ENCODE measurements at regions not wholly inside any gene's neighbourhood (a gene's known extent, or its start where the extent isn't known, plus 50 kb on each side); places are given as distances from the start of the nearest gene placed in this dataset.

DNA sequence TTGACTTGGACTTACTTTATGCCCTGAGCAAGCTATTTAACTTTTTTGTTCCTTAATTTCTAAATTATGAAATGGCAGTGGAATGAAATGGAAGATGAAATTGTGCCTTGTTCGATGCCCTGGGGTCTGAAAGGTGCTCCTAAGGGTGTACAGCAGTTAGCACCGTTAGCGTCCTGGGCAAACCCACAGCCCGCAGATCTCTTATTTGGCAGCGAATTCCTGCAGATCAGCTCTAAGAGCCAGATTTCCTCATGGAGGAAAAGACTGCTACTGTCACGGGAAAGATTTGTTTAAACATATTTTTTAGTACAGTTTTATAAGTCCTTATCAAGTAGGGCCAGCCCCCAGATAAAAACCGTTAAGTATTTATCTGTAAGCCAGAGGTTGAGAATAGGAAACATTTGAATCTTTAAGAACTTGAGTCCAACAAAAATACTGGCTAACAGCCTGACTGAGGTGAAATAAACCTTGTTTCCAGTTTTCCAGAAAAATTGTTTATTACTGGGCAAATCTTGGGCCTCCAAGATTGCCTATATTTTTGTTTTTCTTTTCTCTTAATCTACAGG lies 216.5 kb upstream of the DMRT1 start:
- WGBS, 2 experiments (ENCODE audit: extremely low coverage in 2 of 2, insufficient read length in 1 of 2) = 61% methylated on average over 4 of the region's 7 CpGs; no CpG with 5 or more reads in 1 of the 2 experiments
- Histone ChIP-seq H4K91ac (ENCODE audit: insufficient read depth, low read depth, low read length) (no peak overlapping the region), H2BK120ac (ENCODE audit: low read depth, low read length) (no peak overlapping the region), H2AFZ (replicated peaks; ENCODE audit: low read length, poor library complexity) (no peak overlapping the region), H2BK20ac (ENCODE audit: low read depth, low read length) (no peak overlapping the region), H3K4me2 (ENCODE audit: low read depth, low read length) (no peak overlapping the region), H3K9ac (ENCODE audit: low read depth, low read length) (no peak overlapping the region), H3K4me1 (ENCODE audit: control insufficient read depth, insufficient read depth, low read length) (peaks cover 9% of the 10 kb centered on the region), H3K23ac (ENCODE audit: low read depth, low read length) (no peak overlapping the region), H3K14ac (replicated peaks; ENCODE audit: low read depth, low read length) (no peak overlapping the region), H4K20me1 (ENCODE audit: insufficient read depth, low read length) (no peaks in the 10 kb centered on the region), H3K27me3 (ENCODE audit: control insufficient read depth, insufficient read depth, low read length) (no peaks in the 10 kb centered on the region), H4K5ac (ENCODE audit: low read depth, low read length) (no peak overlapping the region), H3K36me3 (ENCODE audit: control insufficient read depth, insufficient read depth, low read length) (no peaks in the 10 kb centered on the region), H3K9me1 (ENCODE audit: insufficient read depth, low read length) (0 out of 2 replicates have a peak, but pooled peaks cover 2% of the 10 kb centered on the region), H3K18ac (ENCODE audit: low read depth, low read length) (no peak overlapping the region), H3K27ac (ENCODE audit: insufficient read depth, low read length) (no peak overlapping the region), H3K9me3 (ENCODE audit: control insufficient read depth, insufficient read depth, low read length) (no peaks in the 10 kb centered on the region), H3K79me1 (ENCODE audit: low read depth in 1 of 2, low read length in 2 of 2) (no peaks in the 10 kb centered on the region), H2AK5ac (ENCODE audit: low read depth, low read length) (no peak overlapping the region), H3K56ac (ENCODE audit: extremely low read depth, insufficient read depth, low read length) (no peak overlapping the region), H3K4me3 (ENCODE audit: insufficient read depth, low read depth, low read length) (no peak overlapping the region), H2BK15ac (ENCODE audit: low read depth, low read length) (peak overlapping the region; percentile 9; the same call in 1 of the 3 replicates), H3K4ac (ENCODE audit: low read depth, low read length) (no peak overlapping the region), H4K8ac (ENCODE audit: low read depth in 2 of 2, low read length in 2 of 2) (no peak overlapping the region), H2AK9ac (replicated peaks; ENCODE audit: low read depth, low read length, poor library complexity) (no peak overlapping the region), H2BK5ac (ENCODE audit: low read depth, low read length, poor library complexity, severe bottlenecking) (no peak overlapping the region)
- intact Hi-C loops (cut with micrococcal nuclease) (loop anchor here (5.0 kb wide), 1 partner anchor 42 kb away; no protein-coding TSS in a partner anchor), dilution Hi-C loops (cut with HindIII; ENCODE audit: low sequenced_read_pairs, unreplicated experiment) (no loop called here), in situ Hi-C loops (cut with MboI; ENCODE audit: low sequenced_read_pairs) (no loop called here)
- ChIA-PET POLR2A (ENCODE audit: unreplicated experiment) (no interaction called here), CTCF (no interaction called here)
- no peak for DNase-seq
- no TSS peak for BruUV-seq (replicated peaks)
- TF ChIP-seq CEBPB (IDR thresholded peaks at IDR 0.05; ENCODE audit: low read depth, low read length) (no peak), CHD1 (IDR thresholded peaks at IDR 0.05; ENCODE audit: low read depth, low read length) (no peak), POLR2A (IDR thresholded peaks at IDR 0.05; ENCODE audit: low read depth, low read length) (no peak), RCOR1 (IDR thresholded peaks at IDR 0.05; ENCODE audit: insufficient replicate concordance, low read length) (no peak), NFE2L2 (IDR thresholded peaks at IDR 0.05; ENCODE audit: low read depth, low read length) (no peak), MXI1 (IDR thresholded peaks at IDR 0.05; ENCODE audit: borderline replicate concordance, low read depth, low read length) (no peak), FOS (IDR thresholded peaks at IDR 0.05; ENCODE audit: low read depth, low read length) (no peak), BHLHE40 (IDR thresholded peaks at IDR 0.05; ENCODE audit: low read depth, low read length) (no peak), MAZ (IDR thresholded peaks at IDR 0.05; ENCODE audit: borderline replicate concordance, low read depth, low read length) (no peak), SMC3 (IDR thresholded peaks at IDR 0.05; ENCODE audit: low read depth, low read length) (no peak)
- TF ChIP-seq, protein P1, sequence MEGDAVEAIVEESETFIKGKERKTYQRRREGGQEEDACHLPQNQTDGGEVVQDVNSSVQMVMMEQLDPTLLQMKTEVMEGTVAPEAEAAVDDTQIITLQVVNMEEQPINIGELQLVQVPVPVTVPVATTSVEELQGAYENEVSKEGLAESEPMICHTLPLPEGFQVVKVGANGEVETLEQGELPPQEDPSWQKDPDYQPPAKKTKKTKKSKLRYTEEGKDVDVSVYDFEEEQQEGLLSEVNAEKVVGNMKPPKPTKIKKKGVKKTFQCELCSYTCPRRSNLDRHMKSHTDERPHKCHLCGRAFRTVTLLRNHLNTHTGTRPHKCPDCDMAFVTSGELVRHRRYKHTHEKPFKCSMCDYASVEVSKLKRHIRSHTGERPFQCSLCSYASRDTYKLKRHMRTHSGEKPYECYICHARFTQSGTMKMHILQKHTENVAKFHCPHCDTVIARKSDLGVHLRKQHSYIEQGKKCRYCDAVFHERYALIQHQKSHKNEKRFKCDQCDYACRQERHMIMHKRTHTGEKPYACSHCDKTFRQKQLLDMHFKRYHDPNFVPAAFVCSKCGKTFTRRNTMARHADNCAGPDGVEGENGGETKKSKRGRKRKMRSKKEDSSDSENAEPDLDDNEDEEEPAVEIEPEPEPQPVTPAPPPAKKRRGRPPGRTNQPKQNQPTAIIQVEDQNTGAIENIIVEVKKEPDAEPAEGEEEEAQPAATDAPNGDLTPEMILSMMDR (conservative IDR thresholded peaks at IDR 0.05; ENCODE audit: low read depth, low read length) = no peak
- TF ChIP-seq, protein P2, sequence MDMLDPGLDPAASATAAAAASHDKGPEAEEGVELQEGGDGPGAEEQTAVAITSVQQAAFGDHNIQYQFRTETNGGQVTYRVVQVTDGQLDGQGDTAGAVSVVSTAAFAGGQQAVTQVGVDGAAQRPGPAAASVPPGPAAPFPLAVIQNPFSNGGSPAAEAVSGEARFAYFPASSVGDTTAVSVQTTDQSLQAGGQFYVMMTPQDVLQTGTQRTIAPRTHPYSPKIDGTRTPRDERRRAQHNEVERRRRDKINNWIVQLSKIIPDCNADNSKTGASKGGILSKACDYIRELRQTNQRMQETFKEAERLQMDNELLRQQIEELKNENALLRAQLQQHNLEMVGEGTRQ (IDR thresholded peaks at IDR 0.05; ENCODE audit: low read depth, low read length) = no peak
- TF ChIP-seq, protein P3, sequence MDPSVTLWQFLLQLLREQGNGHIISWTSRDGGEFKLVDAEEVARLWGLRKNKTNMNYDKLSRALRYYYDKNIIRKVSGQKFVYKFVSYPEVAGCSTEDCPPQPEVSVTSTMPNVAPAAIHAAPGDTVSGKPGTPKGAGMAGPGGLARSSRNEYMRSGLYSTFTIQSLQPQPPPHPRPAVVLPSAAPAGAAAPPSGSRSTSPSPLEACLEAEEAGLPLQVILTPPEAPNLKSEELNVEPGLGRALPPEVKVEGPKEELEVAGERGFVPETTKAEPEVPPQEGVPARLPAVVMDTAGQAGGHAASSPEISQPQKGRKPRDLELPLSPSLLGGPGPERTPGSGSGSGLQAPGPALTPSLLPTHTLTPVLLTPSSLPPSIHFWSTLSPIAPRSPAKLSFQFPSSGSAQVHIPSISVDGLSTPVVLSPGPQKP (IDR thresholded peaks at IDR 0.05; ENCODE audit: borderline replicate concordance, low read depth, low read length) = no peak
- no peak for ATAC-seq (ENCODE audit: low read depth)

Measured in IMR-90 (cell line).